ENCODE measurements at regions not wholly inside any gene's neighbourhood (a gene's known extent, or its start where the extent isn't known, plus 50 kb on each side); places are given as distances from the start of the nearest gene placed in this dataset.

GRCh38 chr3:54071601-54072000 is 50.8 kb upstream of the CACNA2D3 start:
- no peak for DNase-seq

- no peak for DNase-seq
These were observed 52.4 kb upstream of the CACNA2D3 start for GRCh38 chr3:54069961-54070360.

GRCh38 chr3:54067055-54067698 is 55.2 kb upstream of the CACNA2D3 start:
- DNase-seq: no peak

- no peak for DNase-seq
These were observed 56.1 kb upstream of the CACNA2D3 start for GRCh38 chr3:54066253-54066652.

DNA sequence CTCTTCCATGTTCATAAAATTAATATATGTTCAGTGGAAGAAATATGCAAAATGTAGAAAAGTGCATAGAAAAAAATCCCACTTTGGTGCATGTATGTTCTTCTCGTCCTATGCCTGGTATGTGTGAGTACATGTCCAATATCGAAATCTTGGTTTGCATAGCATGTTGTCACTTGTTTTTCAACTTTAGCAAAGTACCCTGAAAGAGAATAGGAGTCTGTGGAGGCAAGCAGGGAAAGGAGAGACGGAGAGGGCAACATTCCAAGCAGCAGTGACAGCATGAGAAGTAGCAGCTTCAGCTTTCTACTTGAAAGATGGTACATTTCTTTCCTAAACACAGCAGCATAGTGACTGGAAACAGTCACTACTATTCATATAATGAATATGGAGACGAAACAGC is 56.8 kb upstream of the CACNA2D3 start:
- no peak for DNase-seq

GRCh38 chr3:54065140-54065539 is 57.2 kb upstream of the CACNA2D3 start:
- no peak for DNase-seq

- DNase-seq: no peak
These were observed 57.9 kb upstream of the CACNA2D3 start for GRCh38 chr3:54064486-54064885.

- no peak for DNase-seq
These were observed 59.8 kb upstream of the CACNA2D3 start for GRCh38 chr3:54062546-54062945.

GRCh38 chr3:54056521-54056920 is 65.8 kb upstream of the CACNA2D3 start:
- DNase-seq: no peak

DNA sequence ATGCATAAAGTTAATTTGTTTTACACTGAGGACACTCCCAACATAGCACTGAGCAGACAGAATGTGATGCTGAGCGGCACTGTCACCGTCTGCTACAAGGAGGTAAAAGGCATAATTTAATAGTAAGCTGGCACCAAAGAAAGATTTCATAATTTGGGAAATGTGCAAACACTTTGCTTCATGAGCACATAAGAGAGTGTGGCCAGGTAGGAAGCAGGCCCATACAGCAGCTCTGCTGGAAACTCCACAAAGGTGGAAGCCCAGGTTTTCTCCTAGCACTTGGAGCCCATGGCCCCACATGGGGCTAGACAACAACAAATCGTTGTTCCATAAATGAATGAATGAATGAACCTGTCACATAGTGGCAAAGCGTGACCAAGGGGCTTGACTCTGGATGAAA is 68.5 kb upstream of the CACNA2D3 start:
- DNase-seq: no peak

DNA sequence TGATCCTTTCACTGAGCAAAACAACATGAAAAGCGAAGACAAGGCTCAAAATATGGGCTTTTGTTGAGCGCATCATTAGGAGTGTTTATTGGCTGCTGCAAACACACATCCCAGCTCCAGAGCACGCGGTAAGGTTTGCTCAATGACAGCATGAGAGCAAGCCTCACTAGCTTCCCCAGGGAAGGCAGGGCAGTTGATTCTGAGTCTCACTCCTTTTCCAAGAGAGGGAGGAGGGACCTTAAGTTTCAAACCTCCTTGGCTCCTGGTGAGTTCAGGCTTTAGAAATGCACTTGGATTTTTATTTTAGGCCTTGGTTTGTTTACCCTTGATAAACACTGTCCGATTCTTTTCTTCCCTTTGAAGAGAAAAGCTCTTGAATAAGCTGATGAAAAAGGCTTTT is 69.1 kb upstream of the CACNA2D3 start:
- DNase-seq: no peak

GRCh38 chr3:54047568-54047967 is 74.8 kb upstream of the CACNA2D3 start:
- no peak for DNase-seq

DNA sequence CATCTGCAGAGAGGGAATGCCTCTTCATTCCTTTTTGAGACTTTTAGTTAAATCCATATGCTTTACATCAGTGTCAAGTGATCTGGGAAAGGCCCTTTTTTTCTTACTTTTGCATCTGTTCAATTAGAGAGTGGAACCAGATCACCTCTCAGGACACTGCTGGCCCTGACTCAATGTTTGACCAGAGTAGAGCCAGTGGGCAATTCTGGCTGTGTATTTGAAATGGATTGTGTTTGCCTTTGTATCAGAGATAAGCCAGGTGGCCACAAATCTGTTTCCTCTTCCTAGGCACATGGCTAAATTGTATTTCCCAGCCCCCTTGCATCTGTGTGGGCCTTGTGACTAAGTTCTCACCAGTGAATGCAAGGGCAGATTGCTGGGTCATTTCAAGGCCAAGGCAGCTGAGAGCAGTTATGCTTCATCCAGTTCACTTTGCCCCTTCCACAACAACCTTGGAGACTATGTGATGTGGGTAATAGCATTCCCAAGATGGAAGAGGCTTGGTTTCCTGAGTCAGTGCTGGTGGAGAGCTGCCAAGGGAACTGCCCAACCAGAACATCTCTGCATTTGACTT is 75.6 kb upstream of the CACNA2D3 start:
- DNase-seq: no peak

GRCh38 chr3:54045061-54045815 is 77.1 kb upstream of the CACNA2D3 start:
- DNase-seq: no peak

GRCh38 chr3:54042259-54042823 is 80.0 kb upstream of the CACNA2D3 start:
- DNase-seq: no peak

DNA sequence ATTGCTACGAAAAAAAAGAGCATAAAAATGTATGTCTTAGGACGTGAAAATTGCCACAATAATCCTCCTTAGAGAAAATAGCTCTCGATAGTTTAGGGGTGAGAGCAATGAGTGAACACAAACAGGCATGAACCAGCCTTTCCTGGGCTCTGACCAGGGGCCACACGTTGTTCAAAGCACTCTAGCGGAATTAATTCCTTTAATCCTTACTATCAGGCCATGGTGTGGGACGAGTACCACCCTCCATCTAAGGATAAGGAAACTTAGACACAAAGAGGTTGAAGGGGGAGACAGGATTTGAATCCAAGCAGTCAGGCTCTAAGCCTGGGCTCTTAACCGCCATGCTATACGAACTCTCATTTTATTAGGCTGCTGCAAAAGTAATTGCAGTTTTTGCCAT is 81.9 kb upstream of the CACNA2D3 start:
- DNase-seq: no peak

DNA sequence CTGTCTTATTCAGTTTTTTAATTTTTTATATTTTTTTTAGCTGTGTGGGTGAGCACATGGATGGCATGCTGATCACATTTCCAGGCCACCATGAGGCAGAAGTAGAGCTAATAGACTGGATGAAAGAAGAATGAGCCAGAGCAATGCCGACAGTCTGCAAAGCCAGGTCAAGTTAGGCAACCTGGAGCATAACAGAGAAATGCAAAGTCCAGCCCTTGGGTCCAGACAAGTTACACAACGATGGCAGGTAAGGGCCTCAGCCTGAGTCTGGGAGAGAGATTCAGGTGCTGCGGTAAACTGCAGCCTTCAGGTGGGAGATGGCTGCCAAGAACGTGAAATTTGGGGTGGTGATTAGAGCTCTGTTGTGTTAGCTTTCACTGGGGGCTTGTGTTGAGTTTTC is 84.0 kb upstream of the CACNA2D3 start:
- DNase-seq: no peak

DNA sequence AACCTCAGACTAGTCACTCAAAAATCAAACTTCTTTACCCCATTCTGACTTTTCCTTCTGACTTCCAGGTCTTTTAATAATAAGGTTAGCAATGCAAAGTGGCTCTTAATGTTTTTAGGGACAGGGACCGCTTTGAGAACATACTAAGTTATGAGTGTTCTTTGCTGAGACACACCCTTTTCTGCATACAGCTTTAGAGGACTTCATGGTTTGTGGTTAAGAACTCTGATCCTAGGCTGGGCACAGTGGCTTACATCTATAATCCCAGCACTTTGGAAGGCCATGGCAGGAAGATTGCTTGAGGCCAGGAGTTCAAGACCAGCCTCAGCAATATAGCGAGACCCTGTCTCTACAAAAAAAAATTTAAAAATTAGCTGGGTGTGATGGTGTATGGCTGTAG is 85.8 kb upstream of the CACNA2D3 start:
- DNase-seq: no peak

DNA sequence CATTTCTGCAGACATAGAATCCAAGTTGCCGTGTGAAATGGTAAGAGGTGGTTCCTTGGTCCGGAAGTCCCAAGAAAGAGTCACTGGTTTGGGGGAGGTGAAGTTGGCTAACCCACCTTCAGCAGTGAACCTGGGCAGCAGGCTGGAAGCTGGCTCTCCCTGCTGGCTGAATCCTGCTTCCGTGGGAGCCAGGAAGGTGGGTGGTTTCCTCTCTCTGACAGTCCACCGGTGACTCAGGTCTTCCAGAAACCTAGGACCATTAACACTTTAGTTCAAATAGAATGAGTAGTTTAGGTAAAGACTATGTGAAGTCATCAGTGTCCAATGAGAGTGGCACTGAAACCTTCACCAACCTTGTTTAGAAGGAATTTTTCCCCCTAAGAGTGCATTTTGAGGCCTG is 87.4 kb upstream of the CACNA2D3 start:
- no peak for DNase-seq

DNA sequence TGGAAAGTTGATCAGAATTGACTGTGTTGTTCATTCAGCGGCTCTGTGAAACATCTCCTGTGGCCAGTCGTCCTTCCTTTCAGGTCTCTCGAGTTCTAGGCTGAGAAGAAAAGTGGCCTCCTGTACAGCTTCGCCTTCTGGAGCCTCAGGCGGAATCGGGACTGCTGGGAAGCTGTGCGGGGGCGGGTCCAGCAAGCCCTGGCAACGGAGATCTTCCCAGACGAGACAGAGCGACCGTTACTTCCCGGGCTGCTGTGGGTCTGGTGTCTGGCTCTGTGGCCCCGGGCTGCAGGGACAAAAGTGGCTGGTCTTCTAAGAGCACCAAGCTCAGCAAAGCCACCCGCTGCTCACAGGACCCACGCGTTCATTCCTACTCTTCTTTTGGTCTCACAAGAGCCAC is 88.6 kb upstream of the CACNA2D3 start:
- DNase-seq: no peak

DNA sequence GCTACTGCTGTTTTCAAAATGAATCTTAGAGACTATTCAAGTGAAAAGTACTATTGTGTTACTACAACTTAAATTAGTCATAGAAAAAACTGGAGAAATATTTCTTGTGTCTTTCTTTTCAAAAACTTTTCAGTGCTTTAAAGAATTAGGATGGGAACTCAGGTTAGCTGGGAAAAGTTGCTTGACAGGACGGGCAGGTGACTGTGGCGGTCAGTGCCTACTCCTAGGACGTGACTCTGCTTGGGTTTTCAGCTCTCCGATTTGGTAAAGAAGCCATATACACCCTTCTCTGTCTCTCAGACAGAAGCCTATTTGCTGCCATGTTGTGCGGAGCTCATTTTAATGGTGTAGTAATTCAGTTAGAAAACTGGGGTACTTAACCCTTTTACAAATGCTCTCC is 89.8 kb upstream of the CACNA2D3 start:
- DNase-seq: no peak

- DNase-seq: no peak
These were observed 94.0 kb upstream of the CACNA2D3 start for GRCh38 chr3:54028372-54028771.

DNA sequence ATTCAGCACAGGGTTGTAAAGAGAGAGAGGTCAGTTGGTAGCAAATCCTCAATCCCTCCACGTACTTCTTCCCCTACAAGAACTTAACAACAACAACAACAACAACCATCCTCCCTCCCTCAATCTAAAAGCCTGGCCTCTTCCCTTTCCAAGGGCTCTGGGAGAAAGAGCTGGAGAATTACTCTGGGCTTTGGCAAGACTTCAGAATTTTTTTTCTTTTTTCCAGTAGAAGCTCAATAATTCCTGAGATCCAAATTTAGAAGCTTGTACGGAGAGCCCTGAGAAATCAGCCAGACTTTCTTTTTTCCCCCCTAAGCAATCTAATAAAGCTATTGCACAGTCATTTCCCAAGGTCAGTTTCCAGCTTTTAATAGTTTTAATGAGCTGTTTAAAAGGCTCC is 95.8 kb upstream of the CACNA2D3 start:
- no peak for DNase-seq

DNA sequence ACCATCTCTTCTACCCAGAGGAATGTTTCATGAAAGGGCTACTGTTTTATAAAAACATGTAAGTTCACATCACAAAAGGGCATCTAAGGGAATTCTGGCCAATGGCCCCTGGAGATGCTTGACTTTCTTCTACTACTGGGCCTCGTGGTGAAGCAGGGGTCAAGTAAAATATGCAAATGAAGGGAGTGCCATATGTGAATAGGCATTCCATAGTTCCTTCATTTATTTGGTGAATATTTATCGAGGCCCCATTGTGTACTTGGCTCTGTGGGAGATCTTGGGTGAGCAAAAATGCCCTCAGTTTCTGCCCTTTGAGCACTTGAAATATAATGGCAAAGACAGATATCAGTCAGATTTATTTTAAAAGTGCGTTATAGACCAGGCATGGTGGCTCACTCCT is 101.3 kb upstream of the CACNA2D3 start:
- no peak for DNase-seq

Data from suppressor macrophage treated with lipopolysaccharide for 4 hours (primary cell).